Right atrium auricular region (tissue), 2 donors: ENCODE measurements at regions not wholly inside any gene's neighbourhood (a gene's known extent, or its start where the extent isn't known, plus 50 kb on each side); places are given as distances from the start of the nearest gene placed in this dataset.

Experiments
- DNase-seq: peaks from one replicate; pipeline ENCODE4 v3.0.0-alpha.2; 2019; ENCODE audit warnings: low spot score
- H3K27ac ChIP-seq, 2 donors: fragments of 200-600 bp; sonication (generic); 1 replicate in 1 of 2; 2 replicates in 1 of 2; pipeline ENCODE4 v1.5.1; 2016 to 2019
- H3K27me3 ChIP-seq, 2 donors: fragments of 200-600 bp; sonication (generic); one replicate each; pipeline versions ENCODE4 v1.5.1 to v1.6.0; 2017 to 2019
- H3K36me3 ChIP-seq: fragments of 200-600 bp; sonication (generic); one replicate; pipeline ENCODE4 v1.5.1; 2016
- H3K4me1 ChIP-seq, 2 donors: fragments of 200-600 bp; sonication (generic); one replicate each; pipeline versions ENCODE4 v1.5.1 to v1.6.0; 2017 to 2019
- H3K4me3 ChIP-seq, 2 donors: fragments of 200-600 bp; sonication (generic); 1 replicate in 1 of 2; 2 replicates in 1 of 2; pipeline ENCODE4 v1.5.1; 2017 to 2019; ENCODE audit warnings: mild to moderate bottlenecking in 1 of 2, moderate library complexity in 1 of 2
- H3K9me3 ChIP-seq, 2 donors: fragments of 200-600 bp; sonication (generic); one replicate each; pipeline ENCODE4 v1.5.1; 2019
- CTCF ChIP-seq, 2 donors: fragments of 200-600 bp; sonication (generic); IDR thresholded peaks; one replicate each; pipeline ENCODE4 v1.5.1; 2019; ENCODE audit warnings: antibody characterized with exemption in 2 of 2

DNA sequence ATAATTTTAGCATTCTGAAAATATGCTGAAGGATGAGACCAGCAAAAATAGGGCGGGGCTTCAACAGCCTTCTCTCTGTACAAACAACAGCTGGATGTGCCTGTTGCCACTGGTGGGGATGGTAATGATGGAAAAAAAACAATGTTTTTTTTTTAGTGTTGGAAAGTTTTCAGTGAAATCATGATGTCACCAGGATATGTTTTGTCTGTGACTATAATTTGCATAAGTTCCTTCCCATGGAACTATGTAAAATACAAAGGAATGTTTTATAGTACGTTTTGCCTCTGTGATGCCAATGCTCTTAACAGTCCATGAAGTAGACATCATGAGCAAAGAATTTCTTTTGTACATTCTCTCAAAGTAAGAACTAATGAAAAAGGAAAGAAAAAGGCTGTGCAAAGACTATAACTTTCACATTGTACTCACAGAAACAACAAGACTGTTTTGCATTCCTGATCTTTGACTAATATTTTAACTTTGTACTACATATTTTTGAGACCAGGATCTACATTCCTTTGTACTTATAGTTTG, 589.7 kb downstream of the SPRY1 start:
- Histone ChIP-seq H3K9me3 (peaks cover 0 to 5% of the 10 kb centered on the region in 2 donors), H3K4me3 (no peak overlapping the region), H3K27me3 (no peaks in the 10 kb centered on the region), H3K27ac (peak overlapping the region; percentile 43 to 79), H3K4me1 (peaks cover 0 to 13% of the 10 kb centered on the region in 2 donors), H3K36me3 (no peaks in the 10 kb centered on the region)
- peak; percentile 82 for DNase-seq
- TF ChIP-seq CTCF (IDR thresholded peaks at IDR 0.05): no peak

GRCh38 chr4:123987408-123987807, 590.8 kb downstream of the SPRY1 start:
- no peak for DNase-seq
- no peaks in the 10 kb centered on the region for H3K27me3 ChIP-seq
- H3K4me3 ChIP-seq: no peak overlapping the region
- no peak for TF ChIP-seq CTCF (IDR thresholded peaks at IDR 0.05)
- no peaks in the 10 kb centered on the region for H3K36me3 ChIP-seq
- peaks cover 0 to 13% of the 10 kb centered on the region in 2 donors for H3K4me1 ChIP-seq
- H3K9me3 ChIP-seq: peaks cover 0 to 14% of the 10 kb centered on the region in 2 donors
- peak overlapping the region; percentile 33 to 79 for H3K27ac ChIP-seq

GRCh38 chr4:123990310-123990870, 593.8 kb downstream of the SPRY1 start:
- H3K4me1 ChIP-seq: peaks cover 0 to 12% of the 10 kb centered on the region in 2 donors
- H3K9me3 ChIP-seq: peaks cover 0 to 12% of the 10 kb centered on the region in 2 donors
- H3K27me3 ChIP-seq: no peaks in the 10 kb centered on the region
- H3K4me3 ChIP-seq: no peak overlapping the region
- H3K27ac ChIP-seq: no peak overlapping the region
- no peak for TF ChIP-seq CTCF (IDR thresholded peaks at IDR 0.05)
- DNase-seq: no peak
- H3K36me3 ChIP-seq: no peaks in the 10 kb centered on the region

GRCh38 chr4:123994917-123995316, 598.3 kb downstream of the SPRY1 start:
- H3K27me3 ChIP-seq: no peaks in the 10 kb centered on the region
- H3K9me3 ChIP-seq: peaks cover 0 to 12% of the 10 kb centered on the region in 2 donors
- H3K4me3 ChIP-seq: no peak overlapping the region
- H3K27ac ChIP-seq: no peak overlapping the region
- no peaks in the 10 kb centered on the region for H3K4me1 ChIP-seq
- DNase-seq: no peak
- H3K36me3 ChIP-seq: no peaks in the 10 kb centered on the region
- peak in 1 of 2 donors; percentile 16 for TF ChIP-seq CTCF (IDR thresholded peaks at IDR 0.05)

DNA sequence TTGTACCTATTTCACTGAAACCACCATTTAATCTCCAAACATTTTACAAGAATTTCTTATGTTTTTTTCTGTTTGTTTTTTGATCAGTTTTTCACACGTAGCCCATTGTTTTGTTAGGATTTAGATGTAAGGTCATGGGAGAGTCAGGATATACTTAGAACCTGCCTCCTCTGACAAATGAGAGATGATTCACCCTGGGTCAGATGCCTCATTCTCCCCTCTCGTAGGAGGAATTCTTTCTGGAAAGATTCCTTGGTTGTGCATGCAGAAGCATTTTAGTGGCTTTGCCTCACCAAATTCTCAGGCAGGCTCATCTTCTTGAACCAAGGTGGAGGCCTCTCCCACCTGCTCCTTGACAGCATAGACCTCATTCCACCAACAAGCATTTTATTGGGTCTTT, 599.3 kb downstream of the SPRY1 start:
- H3K27me3 ChIP-seq: no peaks in the 10 kb centered on the region
- H3K4me3 ChIP-seq: no peak overlapping the region
- no peaks in the 10 kb centered on the region for H3K36me3 ChIP-seq
- DNase-seq: no peak
- H3K4me1 ChIP-seq: no peaks in the 10 kb centered on the region
- H3K9me3 ChIP-seq: peaks cover 0 to 12% of the 10 kb centered on the region in 2 donors
- no peak for TF ChIP-seq CTCF (IDR thresholded peaks at IDR 0.05)
- H3K27ac ChIP-seq: no peak overlapping the region
